Activated CD8-positive, alpha-beta T cell treated with anti-CD3 and anti-CD28 coated beads, Interleukin-2, amount 10 ng/mL, durations not matched to agents 7 days and 5 days (primary cell): ENCODE measurements at regions not wholly inside any gene's neighbourhood (a gene's known extent, or its start where the extent isn't known, plus 50 kb on each side); places are given as distances from the start of the nearest gene placed in this dataset.

ENCODE experiments used
- ATAC-seq: fragments of 150-1000 bp; cut with Tn5 transposase; one replicate; pipeline ENCODE4 v1.10.0; 2021; ENCODE audit warnings: moderate library complexity
- CTCF ChIA-PET: fragments of 350-600 bp; sonication (Branson Sonifier 250); formaldehyde crosslinking; loops from one replicate; lab custom pipeline; 2021; ENCODE audit warnings: antibody characterized with exemption; lab: Charles Lee
- POLR2A ChIA-PET: fragments of 350-600 bp; sonication (Branson Sonifier 250); formaldehyde crosslinking; loops from one replicate; lab custom pipeline; 2021; ENCODE audit warnings: antibody characterized with exemption; lab: Charles Lee
- DNase-seq: peaks from one replicate; pipeline ENCODE4 v3.0.0-alpha.2; 2020
- H3K27ac Mint-ChIP-seq: one replicate; pipeline ENCODE4 v1.8.0; 2021; ENCODE audit warnings: mild to moderate bottlenecking, mixed read lengths
- H3K27me3 Mint-ChIP-seq: one replicate; pipeline ENCODE4 v1.8.0; 2021; ENCODE audit warnings: low read depth, mixed read lengths
- H3K36me3 Mint-ChIP-seq: one replicate; pipeline ENCODE4 v1.8.0; 2021; ENCODE audit warnings: low read depth, mixed read lengths
- H3K4me1 Mint-ChIP-seq: one replicate; pipeline ENCODE4 v1.8.0; 2021; ENCODE audit warnings: low read depth, mixed read lengths
- H3K4me3 Mint-ChIP-seq: one replicate; pipeline ENCODE4 v1.8.0; 2021; ENCODE audit warnings: mild to moderate bottlenecking, mixed read lengths
- H3K9me3 Mint-ChIP-seq: one replicate; pipeline ENCODE4 v1.8.0; 2022; ENCODE audit warnings: mixed read lengths; ENCODE audit not compliant: insufficient read depth

- ChIA-PET POLR2A (no interaction called here), CTCF (no interaction called here)
- DNase-seq (no peak), ATAC-seq (no peak)
- no peak overlapping the region for H3K4me3 Mint-ChIP-seq
- H3K27me3 Mint-ChIP-seq: no peaks in the 10 kb centered on the region
- H3K27ac Mint-ChIP-seq: no peak overlapping the region
- H3K36me3 Mint-ChIP-seq: no peaks in the 10 kb centered on the region
- H3K9me3 Mint-ChIP-seq: peaks cover 18% of the 10 kb centered on the region
- H3K4me1 Mint-ChIP-seq: no peaks in the 10 kb centered on the region
These were observed 498.4 kb upstream of the TUSC1 start for GRCh38 chr9:26176628-26177027.

- ATAC-seq: no peak
- ChIA-PET POLR2A (no interaction called here), CTCF (no interaction called here)
- H3K4me3 Mint-ChIP-seq: no peak overlapping the region
- peaks cover 21% of the 10 kb centered on the region for H3K9me3 Mint-ChIP-seq
- no peaks in the 10 kb centered on the region for H3K27me3 Mint-ChIP-seq
- no peak for DNase-seq
- H3K4me1 Mint-ChIP-seq: no peaks in the 10 kb centered on the region
- H3K36me3 Mint-ChIP-seq: no peaks in the 10 kb centered on the region
- H3K27ac Mint-ChIP-seq: no peak overlapping the region
These were observed 497.0 kb upstream of the TUSC1 start for GRCh38 chr9:26175264-26175663.

GRCh38 chr9:26172301-26172700, 494.1 kb upstream of the TUSC1 start:
- Mint-ChIP-seq H3K9me3 (peaks cover 7% of the 10 kb centered on the region), H3K4me1 (no peaks in the 10 kb centered on the region), H3K27me3 (no peaks in the 10 kb centered on the region), H3K27ac (no peak overlapping the region), H3K4me3 (no peak overlapping the region), H3K36me3 (no peaks in the 10 kb centered on the region)
- ChIA-PET POLR2A (no interaction called here), CTCF (no interaction called here)
- DNase-seq: no peak
- no peak for ATAC-seq

- ChIA-PET CTCF (no interaction called here), POLR2A (no interaction called here)
- Mint-ChIP-seq H3K27ac (no peak overlapping the region), H3K36me3 (no peaks in the 10 kb centered on the region), H3K4me1 (no peaks in the 10 kb centered on the region), H3K27me3 (no peaks in the 10 kb centered on the region), H3K9me3 (peaks cover 5% of the 10 kb centered on the region), H3K4me3 (no peak overlapping the region)
- DNase-seq: no peak
- no peak for ATAC-seq
These were observed 493.4 kb upstream of the TUSC1 start for GRCh38 chr9:26171691-26172090.

- ATAC-seq: no peak
- no peaks in the 10 kb centered on the region for H3K4me1 Mint-ChIP-seq
- no peak overlapping the region for H3K4me3 Mint-ChIP-seq
- ChIA-PET POLR2A (no interaction called here), CTCF (no interaction called here)
- peaks cover 5% of the 10 kb centered on the region for H3K9me3 Mint-ChIP-seq
- no peak overlapping the region for H3K27ac Mint-ChIP-seq
- no peak for DNase-seq
- no peaks in the 10 kb centered on the region for H3K36me3 Mint-ChIP-seq
- no peaks in the 10 kb centered on the region for H3K27me3 Mint-ChIP-seq
These were observed 491.9 kb upstream of the TUSC1 start for GRCh38 chr9:26170190-26170589.

GRCh38 chr9:26169708-26170107, 491.5 kb upstream of the TUSC1 start:
- POLR2A ChIA-PET: no interaction called here
- Mint-ChIP-seq H3K4me1 (no peaks in the 10 kb centered on the region), H3K4me3 (no peak overlapping the region), H3K36me3 (no peaks in the 10 kb centered on the region), H3K9me3 (peaks cover 5% of the 10 kb centered on the region), H3K27ac (no peak overlapping the region), H3K27me3 (no peaks in the 10 kb centered on the region)
- DNase-seq: no peak
- no peak for ATAC-seq
- CTCF ChIA-PET: no interaction called here

- ATAC-seq: no peak
- CTCF ChIA-PET: no interaction called here
- Mint-ChIP-seq H3K36me3 (no peaks in the 10 kb centered on the region), H3K4me1 (no peaks in the 10 kb centered on the region), H3K4me3 (no peak overlapping the region), H3K27me3 (no peaks in the 10 kb centered on the region), H3K9me3 (peaks cover 15% of the 10 kb centered on the region), H3K27ac (no peak overlapping the region)
- DNase-seq: no peak
- POLR2A ChIA-PET: interaction anchor here (0.6 kb wide), 1 partner anchor 25 kb away, joined by 4 read pairs; no protein-coding TSS in a partner anchor
These were observed 488.3 kb upstream of the TUSC1 start for GRCh38 chr9:26166537-26166936.

GRCh38 chr9:26165426-26165825, 487.2 kb upstream of the TUSC1 start:
- Mint-ChIP-seq H3K4me3 (no peak overlapping the region), H3K27me3 (no peaks in the 10 kb centered on the region), H3K27ac (no peak overlapping the region), H3K4me1 (no peaks in the 10 kb centered on the region), H3K36me3 (no peaks in the 10 kb centered on the region), H3K9me3 (peaks cover 14% of the 10 kb centered on the region)
- CTCF ChIA-PET: no interaction called here
- POLR2A ChIA-PET: no interaction called here
- DNase-seq: no peak
- no peak for ATAC-seq

- H3K4me1 Mint-ChIP-seq: no peaks in the 10 kb centered on the region
- ChIA-PET POLR2A (no interaction called here), CTCF (no interaction called here)
- H3K27me3 Mint-ChIP-seq: no peaks in the 10 kb centered on the region
- no peak overlapping the region for H3K4me3 Mint-ChIP-seq
- H3K9me3 Mint-ChIP-seq: peaks cover 13% of the 10 kb centered on the region
- DNase-seq: no peak
- ATAC-seq: no peak
- no peak overlapping the region for H3K27ac Mint-ChIP-seq
- no peaks in the 10 kb centered on the region for H3K36me3 Mint-ChIP-seq
These were observed 485.7 kb upstream of the TUSC1 start for GRCh38 chr9:26163931-26164330.

- ChIA-PET POLR2A (interaction anchor here (0.7 kb wide), 1 partner anchor 109 kb away, joined by 3 read pairs; no protein-coding TSS in a partner anchor), CTCF (no interaction called here)
- Mint-ChIP-seq H3K27ac (no peak overlapping the region), H3K4me1 (no peaks in the 10 kb centered on the region), H3K36me3 (no peaks in the 10 kb centered on the region), H3K27me3 (no peaks in the 10 kb centered on the region), H3K4me3 (no peak overlapping the region), H3K9me3 (peaks cover 19% of the 10 kb centered on the region)
- no peak for DNase-seq
- ATAC-seq: no peak
These were observed 481.5 kb upstream of the TUSC1 start for GRCh38 chr9:26159575-26160392.

GRCh38 chr9:26158631-26159150, 480.4 kb upstream of the TUSC1 start:
- no peaks in the 10 kb centered on the region for H3K27me3 Mint-ChIP-seq
- no peak overlapping the region for H3K4me3 Mint-ChIP-seq
- H3K4me1 Mint-ChIP-seq: no peaks in the 10 kb centered on the region
- POLR2A ChIA-PET: no interaction called here
- CTCF ChIA-PET: no interaction called here
- no peak for DNase-seq
- peaks cover 14% of the 10 kb centered on the region for H3K9me3 Mint-ChIP-seq
- H3K36me3 Mint-ChIP-seq: no peaks in the 10 kb centered on the region
- ATAC-seq: no peak
- no peak overlapping the region for H3K27ac Mint-ChIP-seq

GRCh38 chr9:26157411-26157810, 479.2 kb upstream of the TUSC1 start:
- no peaks in the 10 kb centered on the region for H3K36me3 Mint-ChIP-seq
- no peak overlapping the region for H3K4me3 Mint-ChIP-seq
- no peak overlapping the region for H3K27ac Mint-ChIP-seq
- no peaks in the 10 kb centered on the region for H3K4me1 Mint-ChIP-seq
- peaks cover 19% of the 10 kb centered on the region for H3K9me3 Mint-ChIP-seq
- no peak for ATAC-seq
- no peaks in the 10 kb centered on the region for H3K27me3 Mint-ChIP-seq
- CTCF ChIA-PET: no interaction called here
- POLR2A ChIA-PET: no interaction called here
- no peak for DNase-seq
